ENCODE measurements at regions not wholly inside any gene's neighbourhood (a gene's known extent, or its start where the extent isn't known, plus 50 kb on each side); places are given as distances from the start of the nearest gene placed in this dataset.

DNA sequence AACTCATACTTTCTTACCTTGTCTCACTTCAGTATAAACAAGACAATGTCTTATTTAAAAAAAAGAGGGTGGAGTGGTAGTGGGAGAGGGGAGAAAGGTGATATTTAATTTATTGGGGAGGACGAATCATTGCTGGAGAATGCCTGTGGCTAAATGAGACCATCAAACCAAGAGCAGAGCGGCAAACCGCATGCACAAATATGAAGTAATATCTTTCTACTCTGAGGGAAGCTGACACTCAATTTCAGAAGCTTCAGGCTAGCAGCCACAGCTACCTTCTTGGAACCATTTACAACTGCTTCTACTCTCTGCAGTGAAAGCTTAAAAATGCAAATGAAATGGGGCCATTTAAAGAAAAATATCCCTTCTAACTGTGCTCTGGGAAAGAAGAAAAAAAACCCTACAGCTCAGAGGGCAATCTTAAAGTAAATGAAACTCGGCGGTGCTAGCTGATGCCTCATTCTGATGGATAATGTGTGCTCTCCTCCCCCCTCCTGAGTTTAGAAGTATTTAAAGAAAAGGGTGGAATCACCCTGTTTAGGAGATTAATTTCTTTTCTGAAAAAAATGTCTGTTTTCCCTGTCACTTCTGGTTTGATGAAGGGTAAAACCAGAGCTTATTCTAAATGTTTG, 178.2 kb upstream of the CAMK1G start:
- Mint-ChIP-seq H3K4me1 (ENCODE audit: low read depth) (no peaks in the 10 kb centered on the region), H3K27ac (no peak overlapping the region), H3K9me3 (no peaks in the 10 kb centered on the region), H3K4me3 (no peak overlapping the region), H3K36me3 (ENCODE audit: low read depth) (no peaks in the 10 kb centered on the region), H3K27me3 (peaks cover 6% of the 10 kb centered on the region)
- Histone ChIP-seq H3K36me3 (ENCODE audit: insufficient read depth, low read length) (no peaks in the 10 kb centered on the region), H3K9me3 (ENCODE audit: control insufficient read depth in 1 of 2, insufficient read depth in 1 of 2, low read length in 2 of 2) (peaks cover 0 to 5% of the 10 kb centered on the region in 2 experiments), H3K27me3 (ENCODE audit: control insufficient read depth in 1 of 2, insufficient read depth in 2 of 2, low read length in 2 of 2) (no peaks in the 10 kb centered on the region), H3K4me3 (ENCODE audit: low read length) (no peak overlapping the region), H3K27ac (ENCODE audit: low read depth in 1 of 2, low read length in 2 of 2) (no peak overlapping the region), H3K4me1 (ENCODE audit: insufficient read depth, low read length) (no peaks in the 10 kb centered on the region)
- POLR2A ChIA-PET: no interaction called here
- intact Hi-C loops (cut with DNase I, micrococcal nuclease): no loop called here
- DNase-seq: no peak
- CTCF ChIA-PET: no interaction called here
- no peak for ATAC-seq (ENCODE audit: poor library complexity)
- TF ChIP-seq, protein P1, sequence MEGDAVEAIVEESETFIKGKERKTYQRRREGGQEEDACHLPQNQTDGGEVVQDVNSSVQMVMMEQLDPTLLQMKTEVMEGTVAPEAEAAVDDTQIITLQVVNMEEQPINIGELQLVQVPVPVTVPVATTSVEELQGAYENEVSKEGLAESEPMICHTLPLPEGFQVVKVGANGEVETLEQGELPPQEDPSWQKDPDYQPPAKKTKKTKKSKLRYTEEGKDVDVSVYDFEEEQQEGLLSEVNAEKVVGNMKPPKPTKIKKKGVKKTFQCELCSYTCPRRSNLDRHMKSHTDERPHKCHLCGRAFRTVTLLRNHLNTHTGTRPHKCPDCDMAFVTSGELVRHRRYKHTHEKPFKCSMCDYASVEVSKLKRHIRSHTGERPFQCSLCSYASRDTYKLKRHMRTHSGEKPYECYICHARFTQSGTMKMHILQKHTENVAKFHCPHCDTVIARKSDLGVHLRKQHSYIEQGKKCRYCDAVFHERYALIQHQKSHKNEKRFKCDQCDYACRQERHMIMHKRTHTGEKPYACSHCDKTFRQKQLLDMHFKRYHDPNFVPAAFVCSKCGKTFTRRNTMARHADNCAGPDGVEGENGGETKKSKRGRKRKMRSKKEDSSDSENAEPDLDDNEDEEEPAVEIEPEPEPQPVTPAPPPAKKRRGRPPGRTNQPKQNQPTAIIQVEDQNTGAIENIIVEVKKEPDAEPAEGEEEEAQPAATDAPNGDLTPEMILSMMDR (IDR thresholded peaks at IDR 0.05): no peak

DNA sequence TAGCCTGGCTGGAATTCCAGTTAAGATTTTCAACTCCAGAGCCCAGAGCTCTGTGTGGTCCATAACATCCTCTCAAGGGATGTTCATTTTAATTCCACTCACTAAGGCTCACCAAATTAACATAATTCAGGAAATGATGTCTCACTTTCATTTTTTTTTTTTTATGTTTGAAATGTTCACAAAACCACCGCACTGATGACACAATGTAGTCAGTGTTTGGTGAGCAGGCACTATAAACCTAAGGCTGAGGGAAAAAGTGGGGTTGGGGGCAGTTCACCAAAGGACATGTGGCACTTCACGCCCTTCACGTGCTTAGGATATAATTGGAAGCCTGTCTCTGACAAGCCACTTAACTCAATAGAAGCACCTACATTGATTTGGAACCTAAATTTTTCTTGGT, 177.3 kb upstream of the CAMK1G start:
- ATAC-seq (ENCODE audit: poor library complexity) (no peak), DNase-seq (no peak)
- no peak overlapping the region for H3K4me3 ChIP-seq (ENCODE audit: low read length)
- H3K4me1 ChIP-seq (ENCODE audit: insufficient read depth, low read length): no peaks in the 10 kb centered on the region
- H3K27ac ChIP-seq (ENCODE audit: low read depth in 1 of 2, low read length in 2 of 2): no peak overlapping the region
- H3K4me3 Mint-ChIP-seq: no peak overlapping the region
- peaks cover 12% of the 10 kb centered on the region for H3K27me3 Mint-ChIP-seq
- H3K27ac Mint-ChIP-seq: no peak overlapping the region
- peaks cover 0 to under 1% of the 10 kb centered on the region in 2 experiments for H3K27me3 ChIP-seq (ENCODE audit: control insufficient read depth in 1 of 2, insufficient read depth in 2 of 2, low read length in 2 of 2)
- intact Hi-C loops (cut with DNase I, micrococcal nuclease): no loop called here
- TF ChIP-seq, protein P1 (IDR thresholded peaks at IDR 0.05): no peak
- CTCF ChIA-PET: interaction anchor here (0.6 kb wide), 1 partner anchor 645 kb away, joined by 4 read pairs; no protein-coding TSS in a partner anchor
- H3K9me3 ChIP-seq (ENCODE audit: control insufficient read depth in 1 of 2, insufficient read depth in 1 of 2, low read length in 2 of 2): peaks cover 0 to 5% of the 10 kb centered on the region in 2 experiments
- H3K36me3 ChIP-seq (ENCODE audit: insufficient read depth, low read length): no peaks in the 10 kb centered on the region
- H3K9me3 Mint-ChIP-seq: no peaks in the 10 kb centered on the region
- POLR2A ChIA-PET: no interaction called here
- no peaks in the 10 kb centered on the region for H3K4me1 Mint-ChIP-seq (ENCODE audit: low read depth)
- H3K36me3 Mint-ChIP-seq (ENCODE audit: low read depth): no peaks in the 10 kb centered on the region

GRCh38 chr1:209406595-209406994, 176.9 kb upstream of the CAMK1G start:
- Mint-ChIP-seq H3K27me3 (peaks cover 17% of the 10 kb centered on the region), H3K36me3 (ENCODE audit: low read depth) (no peaks in the 10 kb centered on the region), H3K4me3 (no peak overlapping the region), H3K9me3 (peaks cover 2% of the 10 kb centered on the region), H3K27ac (no peak overlapping the region), H3K4me1 (ENCODE audit: low read depth) (no peaks in the 10 kb centered on the region)
- Histone ChIP-seq H3K27ac (ENCODE audit: low read depth in 1 of 2, low read length in 2 of 2) (no peak overlapping the region), H3K4me1 (ENCODE audit: insufficient read depth, low read length) (no peaks in the 10 kb centered on the region), H3K9me3 (ENCODE audit: control insufficient read depth in 1 of 2, insufficient read depth in 1 of 2, low read length in 2 of 2) (peaks cover 0 to 5% of the 10 kb centered on the region in 2 experiments), H3K27me3 (ENCODE audit: control insufficient read depth in 1 of 2, insufficient read depth in 2 of 2, low read length in 2 of 2) (peaks cover 0 to 5% of the 10 kb centered on the region in 2 experiments), H3K4me3 (ENCODE audit: low read length) (no peak overlapping the region), H3K36me3 (ENCODE audit: insufficient read depth, low read length) (no peaks in the 10 kb centered on the region)
- TF ChIP-seq, protein P1 (IDR thresholded peaks at IDR 0.05): no peak
- DNase-seq: no peak
- intact Hi-C loops (cut with DNase I, micrococcal nuclease): no loop called here
- POLR2A ChIA-PET: no interaction called here
- CTCF ChIA-PET: interaction anchor here (0.6 kb wide), 1 partner anchor 645 kb away, joined by 4 read pairs; no protein-coding TSS in a partner anchor
- ATAC-seq (ENCODE audit: poor library complexity): no peak
